ENCODE measurements at regions not wholly inside any gene's neighbourhood (a gene's known extent, or its start where the extent isn't known, plus 50 kb on each side); places are given as distances from the start of the nearest gene placed in this dataset.

GRCh38 chr7:13130321-13130720 lies 442.9 kb downstream of the ARL4A start:
- TF ChIP-seq CTCF (IDR thresholded peaks at IDR 0.05) = no peak
- TF ChIP-seq POLR2A (IDR thresholded peaks at IDR 0.05) = no peak

All from sigmoid colon (tissue), 3 donors.